OCI-LY7 (cell line): ENCODE measurements at regions not wholly inside any gene's neighbourhood (a gene's known extent, or its start where the extent isn't known, plus 50 kb on each side); places are given as distances from the start of the nearest gene placed in this dataset.

Experiments
- BruUV-seq: library from RNA; stranded (reverse); fragments of 400-500 nt; replicated peaks from 2 replicates; lab custom pipeline; 2021; lab: Mats Ljungman, UMichigan
- CTCF ChIA-PET: fragments of 300-600 bp; sonication (Branson Sonifier 250); formaldehyde crosslinking; loops from one replicate; lab custom pipeline; 2022; ENCODE audit warnings: antibody characterized with exemption; ENCODE audit not compliant: unreplicated experiment; lab: Charles Lee
- POLR2A ChIA-PET: fragments of 300-600 bp; sonication (Branson Sonifier 250); formaldehyde crosslinking; loops from one replicate; lab custom pipeline; 2022; ENCODE audit warnings: antibody characterized with exemption; lab: Charles Lee
- DNase-seq: peaks from one replicate; pipeline ENCODE4 v3.0.0-alpha.2; 2015; ENCODE audit warnings: low spot score
- H2AFZ ChIP-seq: fragments of 200-600 bp; sonication (generic), shearing (Covaris generic); 2 replicates; pipeline ENCODE4 v1.6.1; 2014; ENCODE audit warnings: mild to moderate bottlenecking, antibody characterized with exemption, low read length, moderate library complexity
- H3K27ac ChIP-seq: fragments of 200-600 bp; sonication (generic); 2 replicates; pipeline ENCODE4 v1.5.1; 2014; ENCODE audit warnings: mixed run types, low read depth, mild to moderate bottlenecking, moderate library complexity, low read length, inconsistent platforms; ENCODE audit not compliant: poor library complexity, severe bottlenecking
- H3K36me3 ChIP-seq: fragments of 200-600 bp; sonication (generic); 2 replicates; pipeline ENCODE4 v1.6.1; 2014; ENCODE audit warnings: mild to moderate bottlenecking, antibody characterized with exemption, low read length, moderate library complexity, mixed read lengths; ENCODE audit not compliant: insufficient read depth
- H3K4me1 ChIP-seq: fragments of 200-600 bp; sonication (generic); 2 replicates; pipeline ENCODE4 v1.5.1; 2014; ENCODE audit warnings: mild to moderate bottlenecking, low read length; ENCODE audit not compliant: insufficient read depth, poor library complexity, severe bottlenecking
- H3K4me2 ChIP-seq: fragments of 200-600 bp; sonication (generic); 2 replicates; pipeline ENCODE4 v1.6.1; 2014; ENCODE audit warnings: mild to moderate bottlenecking, low read length
- H3K4me3 ChIP-seq: fragments of 200-600 bp; sonication (generic); 2 replicates; pipeline ENCODE4 v1.5.1; 2014; ENCODE audit warnings: mild to moderate bottlenecking, low read depth, low read length; ENCODE audit not compliant: poor library complexity, severe bottlenecking
- H3K79me2 ChIP-seq: fragments of 200-600 bp; sonication (generic); 2 replicates; pipeline ENCODE4 v1.6.1; 2016; ENCODE audit warnings: low read depth, mild to moderate bottlenecking, low read length, moderate library complexity, mixed read lengths; ENCODE audit not compliant: insufficient read depth
- H3K9me2 ChIP-seq: fragments of 200-600 bp; sonication (generic); 2 replicates; pipeline ENCODE4 v1.6.1; 2016; ENCODE audit warnings: mild to moderate bottlenecking, low read length, mixed read lengths; ENCODE audit not compliant: insufficient read depth
- H3K9me3 ChIP-seq: fragments of 200-600 bp; sonication (generic); 2 replicates; pipeline ENCODE4 v1.6.1; 2014; ENCODE audit warnings: mild to moderate bottlenecking, mixed run types, low read length, mixed read lengths
- H4K20me1 ChIP-seq: fragments of 200-600 bp; sonication (generic); 2 replicates; pipeline ENCODE4 v1.6.1; 2014; ENCODE audit warnings: mild to moderate bottlenecking, antibody characterized with exemption, low read length, moderate library complexity, mixed read lengths; ENCODE audit not compliant: insufficient read depth
- EZH2phosphoT487 ChIP-seq: fragments of 200-600 bp; sonication (generic); IDR thresholded peaks from 2 replicates; pipeline ENCODE4 v1.6.1; 2018; ENCODE audit warnings: low read depth, borderline replicate concordance, mild to moderate bottlenecking, mixed run types, antibody characterized with exemption, low read length, moderate library complexity, mixed read lengths
- intact Hi-C: fragments of 100-400 bp; cut with micrococcal nuclease; formaldehyde crosslinking; loops from one replicate; pipeline ENCODE4 v1.10.0; 2022; ENCODE audit not compliant: unreplicated experiment
- TF ChIP-seq, protein P1 (sequence below): fragments of 200-600 bp; sonication (generic); conservative IDR thresholded peaks from 2 replicates; pipeline ENCODE4 v1.5.1; 2014; ENCODE audit warnings: mild to moderate bottlenecking, antibody characterized with exemption, low read length, moderate library complexity, mixed read lengths

DNA sequence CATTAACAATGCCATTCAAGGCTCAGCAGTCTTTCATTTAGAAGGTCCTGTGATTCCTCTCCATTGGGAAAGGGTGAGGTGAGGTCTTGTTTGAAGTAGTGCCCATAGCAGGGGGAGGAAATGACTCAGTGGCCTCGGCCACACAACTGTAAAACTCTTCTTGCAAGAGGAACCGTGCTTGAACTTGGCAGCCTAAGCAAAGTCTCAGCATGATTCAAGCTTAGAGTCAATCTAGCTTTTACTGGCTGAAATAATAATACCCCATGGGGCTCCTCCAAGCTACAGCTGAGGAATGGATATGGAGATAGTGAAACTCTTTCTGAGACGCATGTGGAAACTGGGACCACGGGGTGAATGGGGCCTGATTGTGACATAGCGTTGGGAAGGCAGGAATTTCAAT is 428.2 kb downstream of the BMP2 start:
- Histone ChIP-seq H3K36me3 (no peaks in the 10 kb centered on the region), H3K4me1 (no peaks in the 10 kb centered on the region), H3K9me2 (no peaks in the 10 kb centered on the region), H3K79me2 (no peaks in the 10 kb centered on the region), H4K20me1 (no peaks in the 10 kb centered on the region), H3K27ac (no peak overlapping the region), H3K4me3 (no peak overlapping the region), H3K4me2 (no peak overlapping the region), H2AFZ (no peak overlapping the region), H3K9me3 (no peaks in the 10 kb centered on the region)
- ChIA-PET POLR2A (no interaction called here), CTCF (no interaction called here)
- intact Hi-C loops, result no loop called here
- no TSS peak for BruUV-seq
- DNase-seq, result no peak
- TF ChIP-seq, protein P1, sequence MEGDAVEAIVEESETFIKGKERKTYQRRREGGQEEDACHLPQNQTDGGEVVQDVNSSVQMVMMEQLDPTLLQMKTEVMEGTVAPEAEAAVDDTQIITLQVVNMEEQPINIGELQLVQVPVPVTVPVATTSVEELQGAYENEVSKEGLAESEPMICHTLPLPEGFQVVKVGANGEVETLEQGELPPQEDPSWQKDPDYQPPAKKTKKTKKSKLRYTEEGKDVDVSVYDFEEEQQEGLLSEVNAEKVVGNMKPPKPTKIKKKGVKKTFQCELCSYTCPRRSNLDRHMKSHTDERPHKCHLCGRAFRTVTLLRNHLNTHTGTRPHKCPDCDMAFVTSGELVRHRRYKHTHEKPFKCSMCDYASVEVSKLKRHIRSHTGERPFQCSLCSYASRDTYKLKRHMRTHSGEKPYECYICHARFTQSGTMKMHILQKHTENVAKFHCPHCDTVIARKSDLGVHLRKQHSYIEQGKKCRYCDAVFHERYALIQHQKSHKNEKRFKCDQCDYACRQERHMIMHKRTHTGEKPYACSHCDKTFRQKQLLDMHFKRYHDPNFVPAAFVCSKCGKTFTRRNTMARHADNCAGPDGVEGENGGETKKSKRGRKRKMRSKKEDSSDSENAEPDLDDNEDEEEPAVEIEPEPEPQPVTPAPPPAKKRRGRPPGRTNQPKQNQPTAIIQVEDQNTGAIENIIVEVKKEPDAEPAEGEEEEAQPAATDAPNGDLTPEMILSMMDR, result no peak
- no peak for TF ChIP-seq EZH2phosphoT487

DNA sequence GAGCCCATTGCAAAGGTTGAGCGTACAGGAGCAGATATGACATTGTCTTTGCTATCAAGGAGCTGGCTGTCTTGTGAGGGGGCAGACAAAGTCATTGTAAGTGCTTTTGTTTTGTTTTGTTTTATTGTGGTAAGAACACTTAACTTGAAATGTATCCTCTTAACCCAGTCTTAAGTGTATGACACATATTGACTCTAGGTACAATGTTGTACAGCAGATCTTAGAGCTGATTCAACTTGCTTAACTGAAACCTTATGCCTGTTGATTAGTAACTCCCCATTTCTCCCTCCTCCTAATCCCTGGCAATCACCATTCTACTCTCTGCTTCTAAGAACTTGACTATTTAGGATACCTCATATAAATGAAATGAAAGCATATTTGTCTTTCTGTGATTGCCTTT is 429.0 kb downstream of the BMP2 start:
- no TSS peak for BruUV-seq
- H3K4me1 ChIP-seq, result no peaks in the 10 kb centered on the region
- H3K4me3 ChIP-seq, result no peak overlapping the region
- no peaks in the 10 kb centered on the region for H3K36me3 ChIP-seq
- DNase-seq, result no peak
- POLR2A ChIA-PET, result interaction anchor here (0.8 kb wide), 1 partner anchor 184 kb away, joined by 3 read pairs; no protein-coding TSS in a partner anchor
- intact Hi-C loops, result no loop called here
- H4K20me1 ChIP-seq, result no peaks in the 10 kb centered on the region
- no peak overlapping the region for H3K4me2 ChIP-seq
- H3K9me3 ChIP-seq, result no peaks in the 10 kb centered on the region
- H3K79me2 ChIP-seq, result no peaks in the 10 kb centered on the region
- no peak for TF ChIP-seq EZH2phosphoT487
- TF ChIP-seq, protein P1, result no peak
- CTCF ChIA-PET, result no interaction called here
- H2AFZ ChIP-seq, result no peak overlapping the region
- no peaks in the 10 kb centered on the region for H3K9me2 ChIP-seq
- no peak overlapping the region for H3K27ac ChIP-seq

DNA sequence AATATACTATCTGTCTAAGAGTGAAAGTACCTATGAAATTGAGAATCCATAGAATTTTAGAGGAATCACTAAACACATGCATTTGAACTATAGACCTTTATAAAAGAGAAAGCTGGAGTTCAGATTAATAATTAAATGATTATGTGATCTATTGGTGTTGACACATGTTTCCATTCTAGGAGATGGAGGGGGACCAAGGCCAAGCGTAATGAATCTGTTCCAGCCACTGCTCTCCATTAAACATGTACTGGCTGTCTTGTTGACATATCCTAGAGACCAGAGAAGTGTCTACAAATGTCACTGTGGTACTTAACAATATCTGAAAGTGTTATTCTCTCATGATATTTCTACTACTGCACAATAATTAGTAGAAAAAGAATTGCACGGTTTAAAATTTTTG is 432.4 kb downstream of the BMP2 start:
- Histone ChIP-seq H3K4me1 (no peaks in the 10 kb centered on the region), H4K20me1 (no peaks in the 10 kb centered on the region), H3K9me3 (no peaks in the 10 kb centered on the region), H3K9me2 (no peaks in the 10 kb centered on the region), H3K27ac (no peak overlapping the region), H3K36me3 (no peaks in the 10 kb centered on the region), H3K79me2 (no peaks in the 10 kb centered on the region), H2AFZ (no peak overlapping the region), H3K4me3 (no peak overlapping the region), H3K4me2 (no peak overlapping the region)
- CTCF ChIA-PET, result no interaction called here
- intact Hi-C loops, result no loop called here
- no peak for DNase-seq
- TF ChIP-seq EZH2phosphoT487, result no peak
- TF ChIP-seq, protein P1, result no peak
- no TSS peak for BruUV-seq
- POLR2A ChIA-PET, result interaction anchor here (0.7 kb wide), 1 partner anchor 462 kb away, joined by 5 read pairs; no protein-coding TSS in a partner anchor
